CD4-positive, alpha-beta T cell (primary cell): ENCODE measurements at regions not wholly inside any gene's neighbourhood (a gene's known extent, or its start where the extent isn't known, plus 50 kb on each side); places are given as distances from the start of the nearest gene placed in this dataset.

ENCODE experiments used
- ATAC-seq: fragments of 200-7000 bp; cut with Tn5 transposase; one replicate; pipeline ENCODE4 v1.10.0; 2022; ENCODE audit warnings: mild to moderate bottlenecking; ENCODE audit not compliant: poor library complexity
- CTCF ChIA-PET: fragments of 350-600 bp; sonication (Branson Sonifier 250); formaldehyde crosslinking; loops from one replicate; lab custom pipeline; 2021; ENCODE audit warnings: antibody characterized with exemption, inconsistent platforms; lab: Charles Lee
- POLR2A ChIA-PET: fragments of 350-600 bp; sonication (Branson Sonifier 250); formaldehyde crosslinking; loops from one replicate; lab custom pipeline; 2021; ENCODE audit warnings: antibody characterized with exemption, inconsistent platforms; lab: Charles Lee
- DNase-seq, 14 experiments: peaks; one replicate each; pipeline ENCODE4 v3.0.0-alpha.2; 2013 to 2020; ENCODE audit warnings: mixed read lengths in 2 of 14
- H3K27ac ChIP-seq, 2 donors: one replicate each; pipeline versions ENCODE4 v1.5.1 to v1.7.0; 2013; ENCODE audit warnings: low read length in 2 of 2, low read depth in 1 of 2, mild to moderate bottlenecking in 1 of 2
- H3K27me3 ChIP-seq, 2 experiments: 1 replicate in 1 of 2; 2 replicates in 1 of 2; pipeline versions ENCODE4 v1.6.1 to v1.7.0; 2013; ENCODE audit warnings: low read length in 2 of 2, control low read depth in 1 of 2, mild to moderate bottlenecking in 1 of 2, moderate library complexity in 1 of 2; ENCODE audit not compliant: insufficient read depth in 2 of 2, control insufficient read depth in 1 of 2
- H3K36me3 ChIP-seq: one replicate; pipeline ENCODE4 v1.6.1; 2013; ENCODE audit warnings: low read length, control low read depth; ENCODE audit not compliant: insufficient read depth
- H3K4me1 ChIP-seq: one replicate; pipeline ENCODE4 v1.6.1; 2013; ENCODE audit warnings: low read length, control low read depth; ENCODE audit not compliant: insufficient read depth
- H3K4me3 ChIP-seq: one replicate; pipeline ENCODE4 v1.5.1; 2013; ENCODE audit warnings: mild to moderate bottlenecking, low read length, moderate library complexity
- H3K9me3 ChIP-seq, 2 experiments: 1 replicate in 1 of 2; 2 replicates in 1 of 2; pipeline versions ENCODE4 v1.6.1 to v1.7.0; 2013; ENCODE audit warnings: low read length in 2 of 2, mild to moderate bottlenecking in 2 of 2, control low read depth in 1 of 2, moderate library complexity in 1 of 2; ENCODE audit not compliant: control insufficient read depth in 1 of 2, insufficient read depth in 1 of 2
- H3K27ac Mint-ChIP-seq: one replicate; pipeline ENCODE4 v1.8.0; 2020; ENCODE audit warnings: mixed read lengths
- H3K27me3 Mint-ChIP-seq: one replicate; pipeline ENCODE4 v1.8.0; 2021; ENCODE audit warnings: mixed read lengths
- H3K36me3 Mint-ChIP-seq: one replicate; pipeline ENCODE4 v1.8.0; 2021; ENCODE audit warnings: low read depth, mixed read lengths
- H3K4me1 Mint-ChIP-seq: one replicate; pipeline ENCODE4 v1.8.0; 2021; ENCODE audit warnings: low read depth, mixed read lengths
- H3K4me3 Mint-ChIP-seq: one replicate; pipeline ENCODE4 v1.8.0; 2020; ENCODE audit warnings: mild to moderate bottlenecking, mixed read lengths
- H3K9me3 Mint-ChIP-seq: one replicate; pipeline ENCODE4 v1.8.0; 2020; ENCODE audit warnings: mixed read lengths
- CTCF ChIP-seq: fragments of 200-600 bp; IDR thresholded peaks from one replicate; pipeline ENCODE4 v1.8.0; 2022; ENCODE audit warnings: antibody characterized with exemption, mild to moderate bottlenecking
- intact Hi-C, 2 experiments: fragments of 100-400 bp; cut with DNase I in 1 of 2; cut with micrococcal nuclease in 1 of 2; formaldehyde crosslinking; loops; one replicate each; pipeline versions ENCODE4 v1.15.1 to v1.9.0; 2023 to 2025; cut with DNase I, micrococcal nuclease

GRCh38 chr9:14512942-14513341, 180.3 kb downstream of the ZDHHC21 start:
- no peak overlapping the region for H3K27ac ChIP-seq
- no peak overlapping the region for H3K4me3 ChIP-seq
- POLR2A ChIA-PET: no interaction called here
- H3K4me3 Mint-ChIP-seq: no peak overlapping the region
- H3K9me3 Mint-ChIP-seq: no peaks in the 10 kb centered on the region
- H3K9me3 ChIP-seq: peaks cover 0 to 9% of the 10 kb centered on the region in 2 experiments
- peaks cover 5% of the 10 kb centered on the region for H3K27me3 Mint-ChIP-seq
- no peaks in the 10 kb centered on the region for H3K4me1 Mint-ChIP-seq
- TF ChIP-seq CTCF: no peak
- no peaks in the 10 kb centered on the region for H3K36me3 ChIP-seq
- intact Hi-C loops: no loop called here
- H3K27ac Mint-ChIP-seq: no peak overlapping the region
- no peaks in the 10 kb centered on the region for H3K27me3 ChIP-seq
- H3K36me3 Mint-ChIP-seq: no peaks in the 10 kb centered on the region
- CTCF ChIA-PET: interaction anchor here (0.6 to 0.7 kb wide), 2 partner anchors 786 to 1275 kb away, joined by 3 read pairs; no protein-coding TSS in a partner anchor
- H3K4me1 ChIP-seq: no peaks in the 10 kb centered on the region
- ATAC-seq (no peak), DNase-seq (no peak)

GRCh38 chr9:14511452-14511851, 181.8 kb downstream of the ZDHHC21 start:
- peaks cover 8% of the 10 kb centered on the region for H3K27me3 Mint-ChIP-seq

GRCh38 chr9:14508884-14509283, 184.3 kb downstream of the ZDHHC21 start:
- peaks cover 14% of the 10 kb centered on the region for H3K27me3 Mint-ChIP-seq
- H3K9me3 Mint-ChIP-seq: no peaks in the 10 kb centered on the region
- TF ChIP-seq CTCF: no peak
- ChIA-PET POLR2A (no interaction called here), CTCF (no interaction called here)
- ATAC-seq (no peak), DNase-seq (no peak)
- no peak overlapping the region for H3K27ac ChIP-seq
- intact Hi-C loops: no loop called here
- no peaks in the 10 kb centered on the region for H3K27me3 ChIP-seq
- H3K4me3 Mint-ChIP-seq: no peak overlapping the region
- no peaks in the 10 kb centered on the region for H3K36me3 Mint-ChIP-seq
- no peaks in the 10 kb centered on the region for H3K4me1 ChIP-seq
- peaks cover 0 to 3% of the 10 kb centered on the region in 2 experiments for H3K9me3 ChIP-seq
- no peaks in the 10 kb centered on the region for H3K36me3 ChIP-seq
- no peak overlapping the region for H3K27ac Mint-ChIP-seq
- no peaks in the 10 kb centered on the region for H3K4me1 Mint-ChIP-seq
- H3K4me3 ChIP-seq: no peak overlapping the region

More at GRCh38 chr9:14511452-14511851, 181.8 kb downstream of the ZDHHC21 start:
- no peaks in the 10 kb centered on the region for H3K4me1 Mint-ChIP-seq
- intact Hi-C loops: no loop called here
- no peaks in the 10 kb centered on the region for H3K36me3 Mint-ChIP-seq
- ATAC-seq: no peak
- Histone ChIP-seq H3K4me1 (no peaks in the 10 kb centered on the region), H3K27ac (no peak overlapping the region), H3K4me3 (no peak overlapping the region), H3K9me3 (peaks cover 0 to 9% of the 10 kb centered on the region in 2 experiments), H3K27me3 (no peaks in the 10 kb centered on the region), H3K36me3 (no peaks in the 10 kb centered on the region)
- H3K4me3 Mint-ChIP-seq: no peak overlapping the region
- ChIA-PET CTCF (no interaction called here), POLR2A (no interaction called here)
- H3K9me3 Mint-ChIP-seq: no peaks in the 10 kb centered on the region
- DNase-seq: no peak
- H3K27ac Mint-ChIP-seq: no peak overlapping the region
- TF ChIP-seq CTCF: no peak
